PC-3 (cell line): ENCODE measurements at regions not wholly inside any gene's neighbourhood (a gene's known extent, or its start where the extent isn't known, plus 50 kb on each side); places are given as distances from the start of the nearest gene placed in this dataset.

Experiments
- ATAC-seq: fragments of 200-7000 bp; cut with Tn5 transposase; 2 replicates; pipeline ENCODE4 v1.9.1; 2020; ENCODE audit warnings: mild to moderate bottlenecking, moderate library complexity
- BruUV-seq: library from RNA; stranded (reverse); fragments of 400-500 nt; replicated peaks from 2 replicates; lab custom pipeline; 2021; lab: Mats Ljungman, UMichigan
- CTCF ChIA-PET: fragments of 300-600 bp; sonication (Branson Sonifier 250); formaldehyde crosslinking; loops from one replicate; lab custom pipeline; 2022; ENCODE audit warnings: antibody characterized with exemption; lab: Charles Lee
- POLR2A ChIA-PET: fragments of 300-600 bp; sonication (Branson Sonifier 250); formaldehyde crosslinking; loops from one replicate; lab custom pipeline; 2022; ENCODE audit warnings: antibody characterized with exemption; ENCODE audit not compliant: unreplicated experiment; lab: Charles Lee
- DNase-seq: peaks from one replicate; pipeline ENCODE4 v3.0.0-alpha.2; 2015
- H2AFZ ChIP-seq: fragments of 300-600 bp; sonication (generic); 2 replicates; pipeline ENCODE4 v1.6.0; 2016; ENCODE audit warnings: antibody characterized with exemption, low read length
- H3F3A ChIP-seq: fragments of 300-600 bp; sonication (generic); one replicate; pipeline ENCODE4 v1.6.0; 2017; ENCODE audit warnings: antibody characterized with exemption, low read length, control low read depth, mild to moderate bottlenecking; ENCODE audit not compliant: unreplicated experiment
- H3K27ac ChIP-seq: fragments of 300-600 bp; sonication (generic); 2 replicates; pipeline ENCODE4 v1.5.1; 2016; ENCODE audit warnings: mild to moderate bottlenecking, low read length
- H3K27me3 ChIP-seq: fragments of 300-600 bp; sonication (generic); 2 replicates; pipeline ENCODE4 v1.6.1; 2016; ENCODE audit warnings: low read length, mixed read lengths
- H3K36me3 ChIP-seq: fragments of 300-600 bp; sonication (generic); 2 replicates; pipeline ENCODE4 v1.6.1; 2016; ENCODE audit warnings: low read depth, mixed run types, low read length, mixed read lengths
- H3K4me1 ChIP-seq: fragments of 300-600 bp; sonication (generic); 2 replicates; pipeline ENCODE4 v1.5.1; 2016; ENCODE audit warnings: low read length; ENCODE audit not compliant: insufficient read depth
- H3K4me2 ChIP-seq: fragments of 300-600 bp; sonication (generic); 2 replicates; pipeline ENCODE4 v1.6.0; 2016; ENCODE audit warnings: low read length
- H3K4me3 ChIP-seq: fragments of 300-600 bp; sonication (generic); 2 replicates; pipeline ENCODE4 v1.5.1; 2016; ENCODE audit warnings: mild to moderate bottlenecking, low read length, mixed read lengths
- H3K79me2 ChIP-seq: fragments of 300-600 bp; sonication (generic); 2 replicates; pipeline ENCODE4 v1.6.1; 2017; ENCODE audit warnings: low read length, mixed read lengths
- H3K9ac ChIP-seq: fragments of 300-600 bp; sonication (generic); 2 replicates; pipeline ENCODE4 v1.6.0; 2016; ENCODE audit warnings: mild to moderate bottlenecking, low read length
- H3K9me2 ChIP-seq: fragments of 300-600 bp; sonication (generic); replicated peaks from 2 replicates; pipeline ENCODE4 v1.6.1; 2016; ENCODE audit warnings: mixed run types, low read length, mixed read lengths
- H3K9me3 ChIP-seq: fragments of 300-600 bp; sonication (generic); 2 replicates; pipeline ENCODE4 v1.6.1; 2016; ENCODE audit warnings: low read length, mixed read lengths
- H4K20me1 ChIP-seq: fragments of 300-600 bp; sonication (generic); 2 replicates; pipeline ENCODE4 v1.6.1; 2016; ENCODE audit warnings: low read length, mixed read lengths
- EZH2 ChIP-seq: fragments of 300-600 bp; sonication (generic); IDR thresholded peaks from one replicate; pipeline ENCODE4 v1.6.1; 2017; ENCODE audit warnings: antibody characterized with exemption, mild to moderate bottlenecking, low read length; ENCODE audit not compliant: unreplicated experiment
- EZH2phosphoT487 ChIP-seq: fragments of 300-600 bp; sonication (generic); IDR thresholded peaks from 2 replicates; pipeline ENCODE4 v1.6.1; 2018; ENCODE audit warnings: mild to moderate bottlenecking, antibody characterized with exemption, low read length, borderline replicate concordance
- intact Hi-C: fragments of 100-400 bp; cut with micrococcal nuclease; formaldehyde crosslinking; loops from 2 replicates; pipeline ENCODE4 v1.9.0; 2023
- TF ChIP-seq, protein P1 (sequence below): fragments of 300-600 bp; sonication (generic); conservative IDR thresholded peaks from 2 replicates; pipeline ENCODE4 v1.5.1; 2017; ENCODE audit warnings: antibody characterized with exemption, low read depth, mild to moderate bottlenecking, low read length

DNA sequence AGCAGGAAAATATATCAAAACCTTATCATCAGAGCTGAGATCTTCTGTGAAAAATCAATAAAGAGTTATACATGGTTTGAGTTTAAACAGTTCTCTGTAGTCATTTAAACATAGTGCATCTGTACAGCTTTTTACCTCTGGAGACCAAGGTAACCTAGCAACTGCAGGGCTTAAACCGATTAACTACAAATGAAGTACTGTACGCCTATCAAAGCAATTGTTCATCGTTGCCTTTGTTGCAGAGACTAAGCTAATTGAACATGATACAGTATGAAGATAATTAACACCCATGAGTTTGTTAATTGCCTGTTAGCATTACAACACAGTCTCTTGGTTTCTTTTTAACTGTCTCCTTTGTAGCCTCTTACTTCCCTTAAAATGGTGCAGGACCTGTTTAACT, 147.9 kb downstream of the LNPK start:
- DNase-seq (no peak), ATAC-seq (no peak)
- ChIA-PET CTCF (no interaction called here), POLR2A (no interaction called here)
- no peaks in the 10 kb centered on the region for H3K36me3 ChIP-seq
- H3F3A ChIP-seq, result no peaks in the 10 kb centered on the region
- H4K20me1 ChIP-seq, result no peaks in the 10 kb centered on the region
- no peaks in the 10 kb centered on the region for H3K9me3 ChIP-seq
- H3K9ac ChIP-seq, result no peak overlapping the region
- H3K27me3 ChIP-seq, result peaks cover 22% of the 10 kb centered on the region
- no peaks in the 10 kb centered on the region for H3K79me2 ChIP-seq
- BruUV-seq, result no TSS peak
- no peak overlapping the region for H3K4me2 ChIP-seq
- H3K9me2 ChIP-seq, result no peaks in the 10 kb centered on the region
- no peak overlapping the region for H3K27ac ChIP-seq
- H3K4me1 ChIP-seq, result no peaks in the 10 kb centered on the region
- H3K4me3 ChIP-seq, result no peak overlapping the region
- H2AFZ ChIP-seq, result no peak overlapping the region
- intact Hi-C loops, result no loop called here
- no peak for TF ChIP-seq EZH2
- TF ChIP-seq EZH2phosphoT487, result no peak
- TF ChIP-seq, protein P1, sequence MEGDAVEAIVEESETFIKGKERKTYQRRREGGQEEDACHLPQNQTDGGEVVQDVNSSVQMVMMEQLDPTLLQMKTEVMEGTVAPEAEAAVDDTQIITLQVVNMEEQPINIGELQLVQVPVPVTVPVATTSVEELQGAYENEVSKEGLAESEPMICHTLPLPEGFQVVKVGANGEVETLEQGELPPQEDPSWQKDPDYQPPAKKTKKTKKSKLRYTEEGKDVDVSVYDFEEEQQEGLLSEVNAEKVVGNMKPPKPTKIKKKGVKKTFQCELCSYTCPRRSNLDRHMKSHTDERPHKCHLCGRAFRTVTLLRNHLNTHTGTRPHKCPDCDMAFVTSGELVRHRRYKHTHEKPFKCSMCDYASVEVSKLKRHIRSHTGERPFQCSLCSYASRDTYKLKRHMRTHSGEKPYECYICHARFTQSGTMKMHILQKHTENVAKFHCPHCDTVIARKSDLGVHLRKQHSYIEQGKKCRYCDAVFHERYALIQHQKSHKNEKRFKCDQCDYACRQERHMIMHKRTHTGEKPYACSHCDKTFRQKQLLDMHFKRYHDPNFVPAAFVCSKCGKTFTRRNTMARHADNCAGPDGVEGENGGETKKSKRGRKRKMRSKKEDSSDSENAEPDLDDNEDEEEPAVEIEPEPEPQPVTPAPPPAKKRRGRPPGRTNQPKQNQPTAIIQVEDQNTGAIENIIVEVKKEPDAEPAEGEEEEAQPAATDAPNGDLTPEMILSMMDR, result no peak

DNA sequence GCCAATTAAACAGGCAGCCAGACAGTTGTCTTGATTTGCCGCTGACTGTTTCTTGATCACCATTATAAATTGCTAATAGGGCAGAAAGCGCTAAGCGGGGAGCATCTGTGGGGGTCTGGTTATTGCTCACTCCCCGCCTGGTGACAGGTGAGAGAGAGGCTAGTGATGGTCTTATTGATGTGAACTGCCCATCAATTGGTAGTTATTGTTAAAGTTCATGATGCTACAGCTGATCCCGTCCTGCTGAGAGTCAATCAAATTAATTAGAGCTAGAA, 148.5 kb downstream of the LNPK start:
- Histone ChIP-seq H3K9me3 (no peaks in the 10 kb centered on the region), H3K4me2 (no peak overlapping the region), H3K27me3 (peaks cover 16% of the 10 kb centered on the region), H3K4me3 (no peak overlapping the region), H3K27ac (no peak overlapping the region), H3K9me2 (no peaks in the 10 kb centered on the region), H3K4me1 (no peaks in the 10 kb centered on the region), H3F3A (no peaks in the 10 kb centered on the region), H3K36me3 (no peaks in the 10 kb centered on the region), H3K79me2 (no peaks in the 10 kb centered on the region), H4K20me1 (no peaks in the 10 kb centered on the region), H2AFZ (no peak overlapping the region), H3K9ac (no peak overlapping the region)
- ChIA-PET POLR2A (no interaction called here), CTCF (no interaction called here)
- intact Hi-C loops, result no loop called here
- BruUV-seq, result no TSS peak
- DNase-seq, result no peak
- ATAC-seq, result no peak
- TF ChIP-seq, protein P1, result no peak
- TF ChIP-seq EZH2phosphoT487 (no peak), EZH2 (no peak)

DNA sequence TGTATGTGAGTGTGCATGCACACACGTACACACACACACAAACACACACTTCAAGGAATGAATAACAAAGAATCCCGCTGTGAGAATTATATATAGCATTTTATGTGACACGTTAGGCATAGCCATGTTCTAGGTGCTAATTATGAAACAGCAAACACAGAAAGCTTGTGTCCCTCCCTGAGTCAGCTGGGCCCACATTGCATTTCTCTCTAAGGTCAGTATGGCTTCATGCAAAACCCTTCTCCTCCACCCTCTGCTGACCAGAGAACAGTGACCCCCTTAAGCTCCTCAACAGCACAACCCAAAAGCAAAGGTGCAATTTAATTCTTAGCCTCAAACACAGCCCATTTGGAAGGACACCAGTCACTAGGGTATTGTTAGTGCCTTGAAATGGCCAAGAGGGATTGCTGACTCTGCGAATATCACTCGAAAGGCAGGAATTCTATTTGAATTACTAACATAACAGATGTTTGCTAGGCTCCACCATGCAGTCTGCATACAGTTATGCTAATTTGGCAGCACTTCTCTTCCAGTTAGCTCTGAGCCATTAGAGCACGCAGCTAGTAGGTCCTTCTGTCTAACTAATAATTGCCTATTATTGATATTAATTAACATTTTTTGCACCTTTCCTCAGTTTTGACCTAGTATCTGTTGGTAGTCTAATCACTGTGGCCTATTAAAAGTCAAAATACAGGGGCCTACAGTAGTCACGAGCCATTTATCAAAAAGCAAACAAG, 149.0 kb downstream of the LNPK start:
- Histone ChIP-seq H3K79me2 (no peaks in the 10 kb centered on the region), H3K4me3 (no peak overlapping the region), H3F3A (no peaks in the 10 kb centered on the region), H3K9ac (no peak overlapping the region), H4K20me1 (no peaks in the 10 kb centered on the region), H3K27me3 (peaks cover 16% of the 10 kb centered on the region), H3K9me2 (no peaks in the 10 kb centered on the region), H3K27ac (no peak overlapping the region), H3K4me1 (no peaks in the 10 kb centered on the region), H3K36me3 (no peaks in the 10 kb centered on the region), H2AFZ (no peak overlapping the region), H3K9me3 (no peaks in the 10 kb centered on the region), H3K4me2 (no peak overlapping the region)
- ATAC-seq (no peak), DNase-seq (no peak)
- intact Hi-C loops, result no loop called here
- TF ChIP-seq EZH2phosphoT487, result no peak
- no peak for TF ChIP-seq EZH2
- TF ChIP-seq, protein P1, result no peak
- CTCF ChIA-PET, result no interaction called here
- POLR2A ChIA-PET, result no interaction called here
- no TSS peak for BruUV-seq
